ENCODE measurements at regions not wholly inside any gene's neighbourhood (a gene's known extent, or its start where the extent isn't known, plus 50 kb on each side); places are given as distances from the start of the nearest gene placed in this dataset.

- DNase-seq (ENCODE audit: low read depth) = no peak
- no peak for TF ChIP-seq CTCF (conservative IDR thresholded peaks at IDR 0.05; ENCODE audit: low read length)
- H3K4me3 ChIP-seq (ENCODE audit: low read length) = no peak overlapping the region
Measured at GRCh38 chr2:12096051-12096787, 349.8 kb downstream of the LPIN1 start.

GRCh38 chr2:12096788-12097449, 350.5 kb downstream of the LPIN1 start:
- no peak overlapping the region for H3K4me3 ChIP-seq (ENCODE audit: low read length)
- no peak for TF ChIP-seq CTCF (conservative IDR thresholded peaks at IDR 0.05; ENCODE audit: low read length)
- DNase-seq (ENCODE audit: low read depth) = no peak

- no peak overlapping the region for H3K4me3 ChIP-seq (ENCODE audit: low read length)
- DNase-seq (ENCODE audit: low read depth) = no peak
- TF ChIP-seq CTCF (conservative IDR thresholded peaks at IDR 0.05; ENCODE audit: low read length) = no peak
Measured at GRCh38 chr2:12097859-12098258, 351.4 kb downstream of the LPIN1 start.

GRCh38 chr2:12099374-12099773, 352.9 kb downstream of the LPIN1 start:
- DNase-seq (ENCODE audit: low read depth) = no peak
- H3K4me3 ChIP-seq (ENCODE audit: low read length) = no peak overlapping the region
- TF ChIP-seq CTCF (conservative IDR thresholded peaks at IDR 0.05; ENCODE audit: low read length) = no peak

GRCh38 chr2:12102679-12103078, 356.2 kb downstream of the LPIN1 start:
- DNase-seq (ENCODE audit: low read depth) = no peak
- TF ChIP-seq CTCF (conservative IDR thresholded peaks at IDR 0.05; ENCODE audit: low read length) = no peak
- H3K4me3 ChIP-seq (ENCODE audit: low read length) = no peak overlapping the region

- no peak overlapping the region for H3K4me3 ChIP-seq (ENCODE audit: low read length)
- no peak for TF ChIP-seq CTCF (conservative IDR thresholded peaks at IDR 0.05; ENCODE audit: low read length)
- no peak for DNase-seq (ENCODE audit: low read depth)
Measured at GRCh38 chr2:12105180-12105579, 358.7 kb downstream of the LPIN1 start.

All from AG10803 (cell line).